Colonic mucosa (tissue), 4 donors: ENCODE measurements at regions not wholly inside any gene's neighbourhood (a gene's known extent, or its start where the extent isn't known, plus 50 kb on each side); places are given as distances from the start of the nearest gene placed in this dataset.

ENCODE experiments used
- DNase-seq: peaks from one replicate; pipeline ENCODE4 v3.0.0-alpha.2; 2020
- H3K27ac ChIP-seq: fragments of 200-600 bp; one replicate; pipeline ENCODE4 v1.8.0; 2021
- H3K27me3 ChIP-seq: fragments of 200-600 bp; one replicate; pipeline ENCODE4 v1.8.0; 2021
- H3K36me3 ChIP-seq: fragments of 200-600 bp; one replicate; pipeline ENCODE4 v1.8.0; 2021
- H3K4me1 ChIP-seq: fragments of 200-600 bp; one replicate; pipeline ENCODE4 v1.8.0; 2021; ENCODE audit warnings: mild to moderate bottlenecking
- H3K4me3 ChIP-seq: fragments of 200-600 bp; one replicate; pipeline ENCODE4 v1.8.0; 2021
- H3K9ac ChIP-seq, 2 donors: one replicate each; pipeline ENCODE4 v1.7.0; 2013; ENCODE audit warnings: control low read depth in 2 of 2, low read depth in 2 of 2, low read length in 2 of 2
- H3K9me3 ChIP-seq: fragments of 200-600 bp; one replicate; pipeline ENCODE4 v1.8.0; 2021
- intact Hi-C: fragments of 100-400 bp; cut with DNase I; formaldehyde crosslinking; loops from one replicate; pipeline ENCODE4 v1.14.1; 2022
- TF ChIP-seq, protein P1 (sequence below): fragments of 200-600 bp; IDR thresholded peaks from one replicate; pipeline ENCODE4 v1.8.0; 2022; ENCODE audit warnings: antibody characterized with exemption, mild to moderate bottlenecking
- donor health status: healthy.
- donor health status: DM: no; HTN: no; CAD: no.
- donor health status: DM: no; HTN: no; CAD: no.

DNA sequence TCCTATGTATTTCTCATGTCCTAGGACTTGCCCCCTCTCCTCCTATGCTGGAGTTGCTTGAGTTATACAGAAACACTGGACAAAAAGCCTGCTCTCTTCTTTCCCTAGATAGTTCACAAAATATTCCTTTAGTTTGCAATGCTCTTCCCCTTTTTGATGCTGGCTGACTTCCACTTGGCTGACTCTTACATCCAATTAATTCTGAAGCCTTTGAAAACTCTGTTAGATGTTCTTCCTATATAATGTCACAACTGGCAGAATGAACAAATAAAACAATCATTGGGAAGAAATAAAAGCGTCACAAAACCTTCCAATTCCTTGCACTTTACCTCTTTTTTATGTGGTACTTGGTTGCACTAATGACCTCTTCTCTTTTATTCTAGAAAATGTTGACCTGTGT lies 253.8 kb upstream of the CITED2 start:
- intact Hi-C loops = no loop called here
- Histone ChIP-seq H3K27me3 (no peaks in the 10 kb centered on the region), H3K9me3 (no peaks in the 10 kb centered on the region), H3K36me3 (no peaks in the 10 kb centered on the region), H3K27ac (no peak overlapping the region), H3K4me3 (no peak overlapping the region), H3K4me1 (no peaks in the 10 kb centered on the region), H3K9ac (no peak overlapping the region)
- TF ChIP-seq, protein P1, sequence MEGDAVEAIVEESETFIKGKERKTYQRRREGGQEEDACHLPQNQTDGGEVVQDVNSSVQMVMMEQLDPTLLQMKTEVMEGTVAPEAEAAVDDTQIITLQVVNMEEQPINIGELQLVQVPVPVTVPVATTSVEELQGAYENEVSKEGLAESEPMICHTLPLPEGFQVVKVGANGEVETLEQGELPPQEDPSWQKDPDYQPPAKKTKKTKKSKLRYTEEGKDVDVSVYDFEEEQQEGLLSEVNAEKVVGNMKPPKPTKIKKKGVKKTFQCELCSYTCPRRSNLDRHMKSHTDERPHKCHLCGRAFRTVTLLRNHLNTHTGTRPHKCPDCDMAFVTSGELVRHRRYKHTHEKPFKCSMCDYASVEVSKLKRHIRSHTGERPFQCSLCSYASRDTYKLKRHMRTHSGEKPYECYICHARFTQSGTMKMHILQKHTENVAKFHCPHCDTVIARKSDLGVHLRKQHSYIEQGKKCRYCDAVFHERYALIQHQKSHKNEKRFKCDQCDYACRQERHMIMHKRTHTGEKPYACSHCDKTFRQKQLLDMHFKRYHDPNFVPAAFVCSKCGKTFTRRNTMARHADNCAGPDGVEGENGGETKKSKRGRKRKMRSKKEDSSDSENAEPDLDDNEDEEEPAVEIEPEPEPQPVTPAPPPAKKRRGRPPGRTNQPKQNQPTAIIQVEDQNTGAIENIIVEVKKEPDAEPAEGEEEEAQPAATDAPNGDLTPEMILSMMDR = no peak
- no peak for DNase-seq

DNA sequence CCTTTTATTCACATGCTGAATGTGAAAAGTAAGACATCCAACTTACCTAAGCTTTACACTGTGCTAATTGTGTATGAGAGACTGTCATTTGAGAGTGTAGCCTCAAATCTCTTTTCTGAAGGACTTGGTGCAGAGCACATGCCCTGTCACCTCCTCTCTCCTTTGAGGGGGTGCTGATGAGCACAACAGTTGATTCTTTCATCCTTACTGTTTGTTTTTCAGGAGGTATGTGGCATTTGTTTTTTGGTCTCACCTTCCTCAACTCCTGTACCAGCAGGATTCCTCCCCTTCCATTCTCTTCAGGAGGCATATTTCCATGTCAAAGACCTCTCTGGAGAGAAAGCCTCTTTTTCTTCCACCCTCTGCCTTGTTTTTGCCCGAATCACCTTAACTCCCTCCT lies 252.6 kb upstream of the CITED2 start:
- Histone ChIP-seq H3K27me3 (no peaks in the 10 kb centered on the region), H3K9me3 (no peaks in the 10 kb centered on the region), H3K27ac (no peak overlapping the region), H3K4me3 (no peak overlapping the region), H3K36me3 (no peaks in the 10 kb centered on the region), H3K9ac (no peak overlapping the region), H3K4me1 (no peaks in the 10 kb centered on the region)
- intact Hi-C loops = no loop called here
- DNase-seq = no peak
- TF ChIP-seq, protein P1 = no peak

DNA sequence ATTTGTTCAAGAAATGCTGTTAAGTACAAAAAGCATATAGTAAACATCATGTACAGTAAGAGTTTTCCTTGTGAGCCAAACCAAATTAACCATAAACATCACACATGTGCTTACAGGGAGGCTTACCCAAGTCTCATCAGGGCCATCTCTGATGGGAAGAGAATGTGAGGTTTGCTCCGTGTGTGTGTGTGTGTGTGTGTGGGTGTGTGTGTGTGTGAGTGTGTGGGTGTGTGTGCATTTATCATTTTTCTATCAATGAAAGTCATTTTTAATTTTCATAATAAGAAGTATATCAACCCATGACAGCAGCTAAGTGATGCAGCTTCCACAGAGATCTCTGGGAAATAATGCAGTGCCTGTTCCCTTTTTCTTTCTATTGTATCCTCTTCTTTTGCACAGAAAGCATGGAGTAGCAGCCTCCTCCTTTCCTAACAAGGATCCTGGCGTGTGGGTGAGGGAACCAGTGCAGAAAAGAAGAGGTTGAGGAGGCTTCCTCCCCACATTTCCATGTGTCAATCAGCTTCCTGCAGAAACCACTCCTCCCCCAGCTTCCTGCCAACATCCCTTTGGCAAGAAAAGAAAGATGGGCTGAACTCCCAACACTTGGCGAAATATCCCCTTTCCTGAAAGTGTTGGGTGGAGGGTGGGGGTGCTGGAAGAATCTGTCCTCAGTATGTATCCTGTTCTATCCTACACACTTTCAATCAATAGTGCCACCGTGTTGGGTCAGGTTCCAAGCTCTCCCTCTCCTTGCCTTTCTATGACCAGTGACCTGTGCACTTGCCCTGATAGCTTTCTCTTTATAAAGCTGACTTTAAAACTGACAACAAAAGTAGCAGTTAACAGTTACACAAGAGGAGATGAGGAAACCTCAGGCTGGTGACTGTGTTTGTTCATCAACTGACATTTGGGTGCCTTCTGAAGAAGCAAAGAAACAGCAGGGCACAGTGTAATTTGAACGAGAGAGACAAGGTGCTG lies 251.8 kb upstream of the CITED2 start:
- Histone ChIP-seq H3K4me1 (no peaks in the 10 kb centered on the region), H3K27me3 (no peaks in the 10 kb centered on the region), H3K27ac (no peak overlapping the region), H3K9me3 (no peaks in the 10 kb centered on the region), H3K9ac (no peak overlapping the region), H3K4me3 (no peak overlapping the region), H3K36me3 (no peaks in the 10 kb centered on the region)
- intact Hi-C loops = no loop called here
- TF ChIP-seq, protein P1 = no peak
- DNase-seq = no peak

DNA sequence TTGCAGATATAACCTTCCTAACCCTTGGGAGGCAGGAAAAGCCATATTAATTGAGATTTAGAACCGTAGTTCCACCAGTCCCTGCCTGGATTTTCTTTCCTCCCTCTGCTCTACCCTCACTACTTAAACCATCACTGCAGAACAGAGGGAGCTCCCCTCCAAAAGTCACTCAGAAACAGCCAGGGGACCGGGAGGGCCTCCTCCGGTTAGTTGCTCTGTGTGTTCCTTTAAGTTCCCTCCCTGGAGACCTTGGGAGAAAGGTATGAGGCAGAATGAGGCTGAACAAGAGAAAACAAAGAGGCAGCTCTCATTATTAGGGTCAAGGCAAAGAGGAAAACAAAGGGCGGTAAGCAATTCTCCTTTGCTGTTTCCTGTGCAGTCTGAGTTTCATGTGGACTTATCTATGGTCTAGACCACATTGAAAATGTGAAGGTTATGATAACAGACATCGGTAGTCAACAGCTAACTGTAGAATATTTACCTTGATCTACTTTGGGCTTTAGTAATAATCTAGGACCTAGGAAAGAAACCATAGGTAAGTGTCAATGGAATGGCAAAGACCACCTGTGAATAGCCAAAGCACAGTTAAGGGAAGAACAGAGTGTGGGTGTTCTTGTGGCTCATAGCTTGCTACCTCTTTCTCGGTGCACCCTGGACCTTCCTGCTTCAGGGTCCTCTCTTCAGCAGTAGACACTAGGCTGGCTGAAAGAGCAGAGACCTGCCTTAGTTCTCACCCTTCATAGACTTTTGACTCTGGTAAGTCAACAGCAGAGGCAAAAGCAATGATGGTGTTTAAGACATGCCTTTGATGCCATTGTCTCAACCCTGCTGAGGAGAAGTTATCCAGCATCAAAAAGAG lies 250.9 kb upstream of the CITED2 start:
- no peak for DNase-seq
- TF ChIP-seq, protein P1 = no peak
- no peaks in the 10 kb centered on the region for H3K27me3 ChIP-seq
- H3K36me3 ChIP-seq = no peaks in the 10 kb centered on the region
- no peak overlapping the region for H3K27ac ChIP-seq
- H3K4me1 ChIP-seq = no peaks in the 10 kb centered on the region
- intact Hi-C loops = no loop called here
- no peaks in the 10 kb centered on the region for H3K9me3 ChIP-seq
- no peak overlapping the region for H3K4me3 ChIP-seq
- H3K9ac ChIP-seq = no peak overlapping the region

DNA sequence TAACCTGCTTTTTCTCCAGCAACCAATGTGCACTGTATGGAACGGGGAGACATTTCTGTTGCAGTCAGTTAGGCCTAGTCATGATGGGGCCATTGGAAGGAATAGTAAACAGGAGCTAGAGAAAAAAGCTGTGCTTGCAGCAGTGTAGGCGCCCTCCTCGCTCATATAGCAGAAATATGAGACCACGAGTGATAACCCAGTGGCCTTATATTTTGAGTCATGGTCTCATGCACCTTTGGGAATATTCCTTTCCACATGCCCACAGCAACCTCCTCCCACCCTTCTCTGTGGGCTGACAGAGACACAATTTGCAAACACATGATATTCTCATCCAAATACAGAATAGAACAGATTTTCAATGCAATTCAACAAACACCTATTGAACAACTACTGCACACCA lies 248.9 kb upstream of the CITED2 start:
- TF ChIP-seq, protein P1 = no peak
- DNase-seq = no peak

More for the DNA sequence above, 248.9 kb upstream of the CITED2 start:
- Histone ChIP-seq H3K9ac (no peak overlapping the region), H3K9me3 (no peaks in the 10 kb centered on the region), H3K36me3 (no peaks in the 10 kb centered on the region), H3K4me3 (no peak overlapping the region), H3K27me3 (no peaks in the 10 kb centered on the region), H3K27ac (no peak overlapping the region), H3K4me1 (no peaks in the 10 kb centered on the region)
- intact Hi-C loops = no loop called here
